Frontal cortex (tissue), 3 donors: ENCODE measurements at regions not wholly inside any gene's neighbourhood (a gene's known extent, or its start where the extent isn't known, plus 50 kb on each side); places are given as distances from the start of the nearest gene placed in this dataset.

Experiments used
- DNase-seq, 2 donors: peaks; one replicate each; pipeline ENCODE4 v3.0.0; 2012; ENCODE audit warnings: low spot score in 2 of 2
- FAIRE-seq: peaks from 2 replicates; lab custom pipeline; 2012; peaks lifted over from hg19 to GRCh38; lab: Jason Lieb, UNC
- donor health status: control.
- donor health status: control.
- donor health status: control.

DNA sequence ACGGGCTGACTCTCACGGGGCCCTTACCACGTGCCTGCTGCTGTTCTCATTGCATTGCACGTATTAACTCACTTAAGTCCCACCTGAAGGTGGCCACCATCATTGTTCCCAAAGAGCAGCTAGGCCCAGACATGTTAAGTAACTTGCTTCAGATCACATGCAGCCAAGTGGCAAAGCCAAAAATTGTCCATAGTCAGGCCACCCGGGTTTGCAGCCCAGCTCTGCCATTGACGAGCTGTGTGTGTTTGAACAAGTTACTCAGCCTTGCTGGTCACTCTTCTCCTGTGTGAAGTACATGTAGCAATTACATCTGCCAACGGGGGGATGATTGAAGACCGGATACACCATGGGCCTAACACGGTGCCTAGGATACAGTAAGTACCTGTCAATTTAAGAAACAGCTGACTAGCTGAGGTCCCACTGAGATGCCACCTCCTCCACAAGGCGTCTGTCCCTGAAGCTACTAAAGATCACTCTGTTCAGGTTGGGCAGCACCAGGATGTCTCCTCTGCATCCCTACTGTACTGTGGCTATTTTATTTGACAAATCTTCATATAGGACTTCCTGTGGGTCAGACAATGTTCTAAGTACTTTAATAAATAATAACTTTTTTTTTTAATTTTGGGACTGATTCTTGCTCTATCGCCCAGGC, 154.2 kb upstream of the MYCN start:
- DNase-seq (no peak), FAIRE-seq (no peak)

DNA sequence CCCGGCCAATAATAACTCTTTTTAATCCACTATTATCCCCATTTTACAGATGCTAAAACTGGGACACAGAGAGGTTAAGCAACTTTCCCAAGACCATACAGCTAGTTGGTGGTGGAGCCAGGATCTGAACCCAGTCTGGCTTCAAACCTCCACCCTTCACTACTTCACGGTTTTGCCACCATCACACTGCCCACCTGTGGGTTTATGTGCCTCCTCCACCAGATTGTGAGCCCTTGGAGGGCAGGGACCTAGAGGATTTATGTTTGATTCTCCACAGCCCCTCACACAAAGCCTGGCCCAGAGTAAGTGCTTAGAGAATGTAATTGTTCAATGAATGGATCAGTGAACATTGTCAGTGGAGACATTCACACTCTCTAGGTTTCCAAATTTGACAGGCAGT, 153.4 kb upstream of the MYCN start:
- no peak for DNase-seq
- no peak for FAIRE-seq

DNA sequence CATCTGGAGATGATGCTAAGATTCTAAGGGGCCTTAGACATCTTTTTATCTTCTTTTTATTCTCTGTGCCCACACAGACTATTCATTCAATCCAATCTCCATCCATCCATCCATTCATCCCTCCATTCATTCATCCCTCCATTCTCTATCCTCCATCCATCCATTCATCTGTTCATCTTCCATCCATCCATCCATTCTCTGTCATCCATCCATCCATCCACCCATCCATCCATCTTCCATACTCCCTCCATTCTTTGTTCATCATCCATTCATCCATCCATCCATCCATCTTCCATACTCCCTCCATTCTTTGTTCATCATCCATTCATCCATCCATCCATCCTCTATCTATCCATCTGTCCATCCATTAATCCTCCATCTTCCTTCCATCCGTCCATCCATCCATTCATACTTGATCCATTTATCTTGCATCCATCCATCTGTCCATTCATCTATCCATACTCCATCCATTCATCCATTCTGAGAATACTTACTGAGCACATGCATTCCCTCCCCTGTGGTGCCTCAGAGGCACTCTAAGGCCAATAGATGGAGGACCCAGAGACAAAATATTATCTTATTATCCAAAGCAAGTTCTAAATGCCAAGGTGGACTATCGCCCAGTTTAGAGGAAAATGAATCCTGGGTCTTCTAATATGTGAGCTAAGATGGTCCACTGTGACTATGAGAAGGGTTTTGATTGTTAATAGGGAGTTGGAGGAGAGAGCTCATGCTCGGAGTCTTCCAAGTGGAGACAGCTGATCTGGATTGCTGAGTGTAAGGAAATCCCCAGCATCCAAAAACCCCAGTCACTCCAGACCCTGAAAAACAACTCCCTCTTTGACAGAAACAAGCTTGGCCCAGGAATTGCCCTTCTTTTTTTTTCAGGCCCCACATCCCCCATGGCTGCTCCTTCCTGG, 152.6 kb upstream of the MYCN start:
- FAIRE-seq (no peak), DNase-seq (no peak)

DNA sequence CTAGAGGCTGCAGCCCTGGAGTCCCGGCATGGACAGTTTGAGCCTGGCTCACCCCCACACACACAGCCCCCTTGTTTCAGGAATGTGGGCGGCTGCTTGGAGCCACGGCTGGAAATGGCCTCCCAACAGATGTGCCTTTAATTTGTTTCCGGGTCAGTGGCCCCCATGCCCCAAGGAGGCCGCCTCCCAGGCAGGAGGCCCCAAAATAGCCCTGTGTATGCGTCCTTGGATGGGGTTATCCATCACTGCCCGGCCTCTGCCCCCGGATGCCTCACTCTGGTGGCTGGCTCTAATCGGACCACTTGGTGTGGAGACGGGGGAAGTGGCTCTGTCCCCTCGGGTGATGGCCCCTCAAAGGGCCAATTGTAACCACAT, 151.9 kb upstream of the MYCN start:
- no peak for DNase-seq
- no peak for FAIRE-seq

DNA sequence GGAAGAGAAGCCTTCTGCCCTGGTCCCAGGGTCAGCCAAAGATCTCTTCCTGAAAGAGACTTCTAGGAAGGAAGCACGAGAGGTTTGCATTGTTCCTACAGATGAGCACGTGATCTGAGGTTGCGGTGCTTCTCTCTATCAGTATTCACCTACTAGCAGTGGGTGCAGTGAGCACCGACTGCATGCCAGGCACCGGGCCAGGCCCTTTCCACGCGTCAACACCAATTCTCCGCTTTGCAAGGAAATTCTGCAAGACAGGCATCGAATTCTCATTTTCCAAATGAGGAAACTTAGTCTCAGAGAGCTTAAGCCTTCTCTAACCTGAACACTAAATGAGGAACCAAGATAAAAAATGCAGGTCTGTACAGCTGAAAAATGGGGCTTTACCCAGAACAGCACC, 151.5 kb upstream of the MYCN start:
- FAIRE-seq (no peak), DNase-seq (no peak)

DNA sequence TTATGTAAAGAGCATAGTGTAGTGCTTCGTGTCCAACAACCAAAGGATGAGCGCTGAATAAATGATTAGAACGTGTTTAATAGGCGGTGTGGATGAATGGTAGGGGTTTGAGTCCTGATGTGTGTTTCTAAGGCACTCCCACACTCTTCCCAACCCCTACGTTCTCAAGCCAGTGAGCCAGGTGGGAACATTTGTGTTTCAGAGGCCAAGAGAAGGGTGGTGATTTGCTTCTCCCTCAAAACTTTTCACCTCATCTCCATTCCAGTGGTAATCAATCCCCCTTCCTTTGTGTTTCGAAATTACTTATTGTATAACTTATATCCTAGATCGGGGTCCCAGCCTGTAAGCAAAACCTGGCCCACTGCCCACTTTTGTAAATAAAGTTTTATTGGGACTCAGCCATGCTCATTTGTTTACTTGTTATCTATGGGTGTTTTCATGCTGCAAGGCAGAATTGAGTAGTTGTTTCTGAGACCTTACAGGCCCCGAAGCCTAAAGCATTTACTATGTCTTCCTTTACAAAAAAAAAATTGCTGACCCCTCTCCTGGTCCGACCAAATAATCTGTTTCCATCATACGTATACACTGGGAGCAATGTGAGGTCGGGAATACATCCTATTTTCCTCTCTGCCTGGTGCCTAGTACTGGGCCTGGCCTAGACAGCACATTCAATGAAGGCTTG, 150.8 kb upstream of the MYCN start:
- no peak for FAIRE-seq
- DNase-seq: no peak

DNA sequence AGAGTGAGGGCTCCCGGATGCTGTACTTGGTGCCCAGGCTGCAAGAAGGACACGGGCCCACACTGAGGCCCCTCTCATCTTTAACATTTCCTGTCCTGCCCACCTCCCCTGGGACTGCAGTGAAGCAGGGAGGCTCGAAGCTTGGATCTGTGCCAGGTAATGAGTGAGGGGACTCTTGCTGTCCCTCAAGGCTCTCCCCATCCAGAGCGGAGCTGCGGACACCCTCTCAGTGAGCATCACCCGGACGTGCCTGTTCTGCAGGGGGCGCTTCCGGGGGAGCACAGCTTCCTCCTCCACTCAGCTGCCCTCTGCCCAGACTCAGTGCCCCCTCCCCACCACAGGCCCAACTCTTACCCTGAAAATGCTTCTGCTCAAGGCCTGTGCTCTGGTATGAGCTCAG, 150.0 kb upstream of the MYCN start:
- no peak for DNase-seq

DNA sequence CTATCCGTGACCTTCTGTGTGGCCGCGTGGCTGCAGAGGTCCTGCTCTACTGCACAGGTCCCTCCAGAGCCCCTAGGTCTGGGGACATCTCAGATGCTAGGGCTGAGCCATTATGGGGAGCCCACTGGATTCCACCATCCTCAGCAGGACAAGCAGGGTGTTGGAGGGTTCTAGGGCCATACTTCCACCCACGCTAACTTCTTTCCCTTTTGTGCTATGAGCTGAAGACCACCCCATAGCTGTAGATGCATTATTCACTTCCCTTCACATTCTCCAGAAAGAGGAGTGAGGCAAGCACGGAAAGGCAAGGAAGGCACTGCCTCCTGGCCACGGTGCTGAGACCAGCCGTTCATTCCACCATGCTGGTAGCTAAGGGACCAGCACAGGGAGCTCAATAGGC, 149.5 kb upstream of the MYCN start:
- FAIRE-seq: no peak

More for the DNA sequence above, 150.0 kb upstream of the MYCN start:
- no peak for FAIRE-seq

DNA sequence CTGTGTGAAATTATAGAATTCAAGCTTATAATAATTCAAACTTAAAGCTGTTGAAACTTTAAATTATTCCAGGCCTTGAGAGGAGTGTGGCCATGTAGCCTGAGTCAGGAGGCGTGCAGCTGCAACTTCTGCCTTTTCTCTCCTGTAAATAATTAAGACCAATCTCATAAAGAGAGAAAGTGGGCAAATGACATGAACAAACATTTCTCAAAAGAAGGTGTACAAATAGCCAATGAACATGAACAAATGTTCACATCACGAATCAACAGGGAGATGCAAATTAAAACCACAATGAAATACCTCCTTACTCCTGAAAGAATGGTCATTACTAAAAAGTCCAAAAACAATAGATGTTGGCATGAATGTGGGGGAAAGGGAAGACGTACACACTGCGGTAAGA, 149.1 kb upstream of the MYCN start:
- DNase-seq: no peak
- FAIRE-seq: no peak

More for the DNA sequence above, 149.5 kb upstream of the MYCN start:
- no peak for DNase-seq

DNA sequence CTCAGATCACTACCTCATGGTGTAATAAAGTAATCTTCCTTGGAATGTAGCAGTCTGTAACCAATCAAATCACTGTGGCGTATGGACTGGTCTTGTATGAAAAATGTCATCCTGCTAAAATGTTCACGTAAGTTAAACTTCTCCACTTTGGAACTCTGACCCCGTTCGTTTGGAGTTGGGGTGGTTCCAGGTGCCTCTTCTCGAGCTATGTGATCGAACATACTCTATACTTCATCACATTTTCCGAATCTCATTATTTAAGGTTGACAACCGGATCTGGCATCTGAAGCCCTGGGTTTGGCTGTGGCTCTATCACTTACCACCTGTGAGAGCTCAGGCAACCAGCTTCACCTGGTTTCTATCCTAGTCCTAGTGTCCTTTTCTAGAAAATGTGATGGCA, 148.0 kb upstream of the MYCN start:
- DNase-seq: no peak
- no peak for FAIRE-seq

DNA sequence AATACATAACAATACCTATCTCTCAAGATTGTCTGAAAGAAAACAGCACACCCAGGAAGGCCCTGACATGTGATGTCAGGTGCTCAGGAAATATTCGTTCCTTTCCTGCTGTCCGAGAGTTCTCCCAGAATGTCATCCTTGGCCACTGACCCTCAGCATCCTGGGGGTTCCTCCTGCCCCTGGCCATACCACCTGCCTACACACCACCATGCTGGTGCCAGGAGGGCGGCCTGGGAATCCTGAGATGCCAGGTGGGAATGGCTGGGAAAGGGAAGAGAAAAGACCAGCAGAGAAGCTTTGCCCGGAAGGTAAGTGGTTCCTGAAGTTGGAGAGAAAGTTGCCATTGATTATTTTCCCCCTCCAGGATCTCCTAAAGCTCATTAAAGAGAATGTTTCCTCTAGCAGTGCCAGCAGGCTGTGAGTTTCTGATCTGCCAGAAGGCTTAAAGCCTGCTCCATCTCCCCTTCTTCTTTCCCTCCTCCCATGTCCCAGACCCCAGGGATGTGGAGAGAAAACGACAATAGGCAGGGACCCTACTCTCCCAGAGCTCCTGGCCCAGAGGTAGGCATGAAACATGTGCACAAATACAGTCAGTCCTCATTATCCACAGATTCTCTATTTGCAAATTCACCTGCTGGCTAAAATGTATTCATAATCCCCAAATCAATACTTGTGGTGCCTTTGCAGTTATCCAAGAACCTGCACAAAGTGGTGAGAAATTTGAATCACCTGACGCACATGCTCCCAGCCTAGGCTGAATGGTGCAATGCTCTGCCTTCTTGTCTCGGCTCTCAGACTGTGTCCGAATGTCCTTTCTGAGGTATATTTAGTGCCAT, 147.1 kb upstream of the MYCN start:
- no peak for DNase-seq

DNA sequence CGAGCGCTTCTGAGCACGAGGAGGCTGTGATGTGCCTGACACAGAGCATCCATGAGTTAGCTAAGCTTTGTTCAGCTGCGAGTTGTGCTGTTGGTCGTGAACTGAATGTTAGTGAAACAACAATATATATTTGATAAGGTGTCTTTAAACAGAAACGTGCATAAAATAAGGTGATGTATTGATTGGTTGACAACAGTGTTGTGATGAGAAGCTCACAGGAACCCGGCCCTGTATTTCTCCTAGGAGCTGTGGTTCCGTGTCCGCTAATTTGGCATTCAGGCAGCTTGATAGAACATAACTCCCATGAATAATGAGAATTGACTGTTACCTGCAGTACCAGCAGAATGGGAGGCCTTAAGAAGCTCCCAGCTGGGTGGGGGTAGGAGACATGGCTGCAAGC, 146.4 kb upstream of the MYCN start:
- FAIRE-seq (no peak), DNase-seq (no peak)

More for the DNA sequence above, 147.1 kb upstream of the MYCN start:
- FAIRE-seq: no peak

DNA sequence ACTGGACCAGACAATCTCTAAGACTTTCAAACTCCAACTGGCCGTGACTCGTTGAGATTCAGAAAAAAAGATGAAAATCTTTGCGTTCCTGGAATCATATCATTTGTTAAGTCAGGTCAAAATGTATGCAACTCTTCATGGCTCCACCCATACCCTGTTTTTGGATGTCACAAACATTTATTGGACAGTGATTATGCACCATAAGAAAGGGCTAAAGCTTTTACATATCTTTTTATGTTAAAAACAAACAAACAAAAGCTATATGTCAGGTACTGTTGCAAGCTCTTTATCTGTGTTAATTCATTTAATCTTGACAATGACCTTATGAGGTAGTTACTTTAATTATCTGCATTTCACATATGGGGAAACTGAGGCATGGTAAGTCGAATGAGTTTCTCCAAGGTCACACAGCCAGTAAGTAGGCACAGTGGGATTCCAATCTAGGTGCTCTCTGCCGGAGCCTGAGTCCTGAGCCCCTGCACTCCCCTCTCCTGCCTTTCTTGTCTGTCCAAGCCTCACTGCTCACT, 145.7 kb upstream of the MYCN start:
- no peak for FAIRE-seq

DNA sequence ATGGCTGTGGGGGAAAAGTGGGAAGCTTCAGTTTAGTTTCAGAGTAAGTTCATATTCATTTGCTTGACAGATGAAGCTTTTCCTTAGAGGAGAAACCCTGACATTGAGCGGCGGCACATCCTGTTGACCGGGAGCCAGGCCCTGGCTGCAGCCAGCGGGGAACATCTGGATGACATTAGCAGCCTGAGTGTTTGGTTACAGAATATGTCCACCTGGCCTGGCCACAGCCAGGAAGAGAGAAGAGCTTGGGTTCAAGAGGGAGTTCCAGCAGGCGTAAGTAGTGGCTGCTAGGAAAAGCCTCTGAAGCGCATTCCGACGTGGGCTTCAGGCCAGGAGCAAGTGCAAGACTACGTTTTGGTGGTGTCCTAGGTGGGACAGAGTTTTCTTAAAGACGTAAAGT, 144.9 kb upstream of the MYCN start:
- DNase-seq: no peak
- no peak for FAIRE-seq

More for the DNA sequence above, 145.7 kb upstream of the MYCN start:
- DNase-seq: no peak

DNA sequence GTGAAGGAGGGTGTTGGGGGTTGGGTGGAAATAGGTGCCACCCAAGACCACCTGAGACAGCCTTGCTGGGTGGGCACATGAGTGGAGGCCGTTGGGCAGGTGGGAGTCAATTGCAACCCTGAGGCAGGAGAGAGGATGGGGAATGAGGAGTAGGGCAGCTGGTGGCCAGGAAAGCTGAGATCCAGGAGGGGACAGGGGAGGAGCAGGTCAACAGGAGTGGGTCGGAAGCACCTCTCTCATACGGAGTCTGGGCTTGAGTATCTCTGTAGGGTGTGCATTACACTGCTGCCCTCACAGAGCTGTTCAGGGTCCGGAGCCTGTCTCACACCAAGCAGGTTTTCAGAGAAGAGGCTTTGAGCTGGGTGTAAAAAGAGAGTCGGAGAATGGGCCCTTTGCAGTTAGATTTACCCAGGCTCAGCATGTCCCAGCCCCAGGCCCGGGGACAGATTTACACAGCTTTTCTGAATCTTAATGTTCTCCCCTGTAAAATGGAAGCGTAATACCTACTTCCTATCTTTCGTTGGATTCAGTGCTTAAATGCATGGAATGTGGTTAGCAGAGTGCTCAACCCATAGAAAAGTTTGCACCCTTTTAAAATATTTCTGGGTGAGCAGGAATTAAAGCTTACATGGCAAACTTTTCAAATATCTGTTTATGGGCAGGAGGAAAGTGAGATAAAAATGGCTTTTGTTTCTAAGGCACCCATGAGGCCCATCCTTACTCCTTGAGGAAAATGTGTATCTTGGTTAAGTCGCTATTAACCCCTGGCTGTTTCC, 144.0 kb upstream of the MYCN start:
- FAIRE-seq (no peak), DNase-seq (no peak)

DNA sequence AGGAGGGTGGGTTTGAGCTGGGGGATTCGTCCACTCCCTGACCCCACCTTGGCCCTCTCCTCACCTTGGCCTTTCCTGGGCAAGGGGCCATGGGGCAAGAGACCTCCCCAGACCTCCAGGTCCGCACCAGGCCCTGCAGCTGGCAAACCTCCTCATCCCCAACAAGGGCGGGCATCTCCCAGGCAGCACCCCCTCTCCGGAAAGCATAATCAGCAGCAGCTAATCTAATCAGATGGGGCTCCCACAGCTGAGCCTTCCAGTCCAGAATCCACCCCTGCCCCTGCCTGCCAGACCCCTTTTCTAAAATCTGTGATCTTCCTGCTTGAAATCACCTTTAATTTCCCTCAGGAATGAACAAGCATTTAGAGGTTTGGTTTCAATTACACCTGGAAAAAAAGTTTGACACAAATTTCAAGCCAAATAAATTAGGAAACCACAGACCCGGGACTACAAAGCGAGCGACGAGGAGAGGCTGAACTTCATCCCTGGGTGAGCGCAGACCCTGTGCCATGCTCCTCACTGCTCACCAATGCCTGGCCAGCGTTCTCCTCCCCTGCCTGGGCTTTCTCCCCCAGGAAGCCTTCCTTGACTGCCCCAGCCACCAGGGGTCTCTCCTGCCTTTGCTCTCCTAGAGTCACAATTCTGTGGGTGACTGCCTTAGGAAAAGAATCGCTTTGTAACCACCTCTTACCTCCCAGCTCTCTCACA, 143.0 kb upstream of the MYCN start:
- FAIRE-seq (no peak), DNase-seq (no peak)

DNA sequence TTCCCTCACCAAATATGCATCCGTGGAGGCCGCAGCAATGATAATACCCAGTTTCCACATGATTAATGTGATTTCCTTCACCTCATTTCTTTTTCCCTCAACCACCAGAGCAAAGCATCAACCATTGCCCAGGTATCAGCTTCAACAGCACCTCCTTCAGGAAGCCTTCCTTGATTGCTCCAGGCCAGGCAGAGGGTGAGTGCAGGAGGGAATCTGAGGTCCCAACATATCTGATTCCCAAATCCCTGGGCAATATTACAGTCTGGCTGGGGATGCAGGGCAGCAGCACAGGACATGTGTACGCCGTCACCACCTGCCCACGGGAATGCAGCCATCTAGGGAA, 142.4 kb upstream of the MYCN start:
- FAIRE-seq: no peak

DNA sequence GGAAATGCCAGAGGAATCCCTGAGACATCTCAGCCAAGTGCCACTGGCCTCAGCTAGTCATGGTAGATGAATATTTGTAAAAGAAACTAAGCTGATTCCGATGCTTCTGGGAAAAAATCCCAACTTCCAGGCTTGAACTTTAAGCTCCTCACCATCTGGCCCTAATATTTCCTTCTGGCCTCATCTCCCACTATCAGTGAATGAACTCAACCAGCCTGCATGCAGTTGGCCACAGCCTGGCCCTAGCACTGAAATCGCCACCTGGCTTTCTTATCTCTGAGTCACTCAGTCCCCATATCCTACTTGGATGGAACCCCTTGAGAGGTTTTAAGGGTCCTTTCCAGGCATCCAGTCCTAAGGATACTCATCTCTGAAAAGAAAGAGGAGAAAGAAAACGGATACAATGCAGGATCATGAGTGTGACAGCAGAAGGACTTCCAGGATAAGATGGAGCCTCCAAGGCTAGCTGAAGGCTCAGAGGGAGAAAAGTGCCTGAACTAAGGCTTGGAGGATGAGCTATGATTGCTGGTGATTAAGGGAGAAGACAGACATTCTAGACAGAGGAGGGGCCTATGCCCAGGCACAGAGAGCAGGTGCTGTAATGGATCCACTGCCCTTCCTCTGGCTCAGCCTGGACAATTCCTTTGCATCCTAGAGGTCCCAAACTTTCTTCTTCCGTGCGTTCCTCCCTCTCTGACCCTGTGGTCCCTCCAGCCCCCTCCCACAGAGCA, 141.5 kb upstream of the MYCN start:
- DNase-seq (no peak), FAIRE-seq (no peak)

More for the DNA sequence above, 142.4 kb upstream of the MYCN start:
- DNase-seq: no peak
